ENCODE measurements at regions not wholly inside any gene's neighbourhood (a gene's known extent, or its start where the extent isn't known, plus 50 kb on each side); places are given as distances from the start of the nearest gene placed in this dataset.

DNA sequence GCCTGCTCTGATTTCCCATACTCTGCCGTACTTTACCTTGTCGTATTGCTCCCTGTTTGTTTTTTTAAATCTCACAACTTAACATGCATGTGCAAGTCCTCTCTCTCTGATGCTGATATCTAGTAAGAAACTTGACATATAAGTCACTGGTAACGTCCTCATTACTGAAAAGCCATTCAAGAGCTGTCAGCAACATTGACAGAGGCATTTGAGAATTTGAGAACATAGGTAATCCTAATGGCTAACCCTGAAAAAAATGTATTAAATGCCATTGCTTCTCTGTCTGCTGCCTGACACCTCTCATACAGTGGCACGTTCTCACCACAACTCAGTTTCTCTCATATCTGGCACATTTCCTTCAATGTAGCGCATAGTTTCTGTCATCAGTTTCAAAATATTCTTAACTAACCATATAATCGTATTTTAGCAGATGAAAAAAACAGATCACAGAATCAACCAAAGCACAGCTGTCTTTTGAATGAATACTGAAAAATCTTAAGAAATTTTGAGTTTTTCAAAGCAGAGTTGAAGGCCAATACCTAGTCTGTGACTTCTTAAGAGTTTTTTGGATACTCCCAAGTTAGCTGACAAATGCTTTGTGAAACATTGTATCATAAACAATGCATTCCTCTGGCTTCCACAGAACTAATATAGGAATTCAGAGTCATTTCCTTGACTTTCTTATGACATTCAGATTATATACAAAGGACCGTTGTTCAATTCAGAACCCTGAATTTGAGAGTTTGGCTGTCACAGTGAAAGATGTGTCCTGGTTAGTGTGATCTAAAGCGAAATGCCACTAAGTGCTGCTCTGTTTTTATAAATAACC lies 996.4 kb downstream of the C4orf33 start:
- Histone ChIP-seq H3K27ac (ENCODE audit: low read depth in 2 of 2, low read length in 2 of 2) (no peak overlapping the region), H3K27me3 (ENCODE audit: control insufficient read depth, insufficient read depth, low read length) (no peaks in the 10 kb centered on the region), H3K9ac (ENCODE audit: low read length in 3 of 3) (no peak overlapping the region), H3K36me3 (ENCODE audit: control insufficient read depth in 2 of 3, insufficient read depth in 3 of 3, low read length in 3 of 3) (no peaks in the 10 kb centered on the region), H3K4me1 (ENCODE audit: control insufficient read depth in 2 of 3, insufficient read depth in 2 of 3, low read depth in 1 of 3, low read length in 3 of 3) (no peaks in the 10 kb centered on the region), H3K9me3 (ENCODE audit: control insufficient read depth in 2 of 3, insufficient read depth in 1 of 3, low read length in 3 of 3) (no peaks in the 10 kb centered on the region), H3K4me3 (ENCODE audit: low read length in 3 of 3) (no peak overlapping the region)
- TF ChIP-seq, protein P1, sequence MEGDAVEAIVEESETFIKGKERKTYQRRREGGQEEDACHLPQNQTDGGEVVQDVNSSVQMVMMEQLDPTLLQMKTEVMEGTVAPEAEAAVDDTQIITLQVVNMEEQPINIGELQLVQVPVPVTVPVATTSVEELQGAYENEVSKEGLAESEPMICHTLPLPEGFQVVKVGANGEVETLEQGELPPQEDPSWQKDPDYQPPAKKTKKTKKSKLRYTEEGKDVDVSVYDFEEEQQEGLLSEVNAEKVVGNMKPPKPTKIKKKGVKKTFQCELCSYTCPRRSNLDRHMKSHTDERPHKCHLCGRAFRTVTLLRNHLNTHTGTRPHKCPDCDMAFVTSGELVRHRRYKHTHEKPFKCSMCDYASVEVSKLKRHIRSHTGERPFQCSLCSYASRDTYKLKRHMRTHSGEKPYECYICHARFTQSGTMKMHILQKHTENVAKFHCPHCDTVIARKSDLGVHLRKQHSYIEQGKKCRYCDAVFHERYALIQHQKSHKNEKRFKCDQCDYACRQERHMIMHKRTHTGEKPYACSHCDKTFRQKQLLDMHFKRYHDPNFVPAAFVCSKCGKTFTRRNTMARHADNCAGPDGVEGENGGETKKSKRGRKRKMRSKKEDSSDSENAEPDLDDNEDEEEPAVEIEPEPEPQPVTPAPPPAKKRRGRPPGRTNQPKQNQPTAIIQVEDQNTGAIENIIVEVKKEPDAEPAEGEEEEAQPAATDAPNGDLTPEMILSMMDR (IDR thresholded peaks at IDR 0.05; ENCODE audit: borderline replicate concordance, extremely low read depth, insufficient read depth), result no peak
- FAIRE-seq, result no peak
- DNase-seq, result no peak
- intact Hi-C loops (cut with DNase I), result no loop called here

DNA sequence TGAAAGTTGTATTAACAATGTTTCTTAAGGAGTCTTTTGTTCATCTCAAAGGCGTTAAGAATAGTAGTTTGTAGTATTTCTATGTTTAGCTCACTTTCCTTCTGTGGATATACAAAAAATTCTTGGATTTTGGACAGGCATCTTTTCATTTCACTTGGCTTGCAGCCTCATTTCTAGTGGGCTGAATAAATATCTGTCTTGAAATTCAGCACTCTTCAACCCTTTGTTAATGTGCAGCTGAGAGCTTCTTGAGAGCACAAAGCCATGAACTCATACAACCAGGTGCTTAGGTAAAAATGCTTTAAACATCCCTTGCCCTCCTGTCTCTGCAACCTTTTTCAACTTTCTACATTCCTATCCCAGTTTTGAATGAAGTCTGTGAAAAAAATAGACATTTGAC lies 1003.2 kb downstream of the C4orf33 start:
- H3K36me3 ChIP-seq (ENCODE audit: control insufficient read depth in 2 of 3, insufficient read depth in 3 of 3, low read length in 3 of 3), result no peaks in the 10 kb centered on the region
- H3K27ac ChIP-seq (ENCODE audit: low read depth in 2 of 2, low read length in 2 of 2), result no peak overlapping the region
- no peak for FAIRE-seq
- DNase-seq, result no peak
- H3K27me3 ChIP-seq (ENCODE audit: control insufficient read depth, insufficient read depth, low read length), result no peaks in the 10 kb centered on the region
- H3K9ac ChIP-seq (ENCODE audit: low read length in 3 of 3), result no peak overlapping the region
- intact Hi-C loops (cut with DNase I), result no loop called here
- no peak overlapping the region for H3K4me3 ChIP-seq (ENCODE audit: low read length in 3 of 3)
- TF ChIP-seq, protein P1 (IDR thresholded peaks at IDR 0.05; ENCODE audit: borderline replicate concordance, extremely low read depth, insufficient read depth), result no peak
- no peaks in the 10 kb centered on the region for H3K9me3 ChIP-seq (ENCODE audit: control insufficient read depth in 2 of 3, insufficient read depth in 1 of 3, low read length in 3 of 3)
- H3K4me1 ChIP-seq (ENCODE audit: control insufficient read depth in 2 of 3, insufficient read depth in 2 of 3, low read depth in 1 of 3, low read length in 3 of 3), result no peaks in the 10 kb centered on the region

DNA sequence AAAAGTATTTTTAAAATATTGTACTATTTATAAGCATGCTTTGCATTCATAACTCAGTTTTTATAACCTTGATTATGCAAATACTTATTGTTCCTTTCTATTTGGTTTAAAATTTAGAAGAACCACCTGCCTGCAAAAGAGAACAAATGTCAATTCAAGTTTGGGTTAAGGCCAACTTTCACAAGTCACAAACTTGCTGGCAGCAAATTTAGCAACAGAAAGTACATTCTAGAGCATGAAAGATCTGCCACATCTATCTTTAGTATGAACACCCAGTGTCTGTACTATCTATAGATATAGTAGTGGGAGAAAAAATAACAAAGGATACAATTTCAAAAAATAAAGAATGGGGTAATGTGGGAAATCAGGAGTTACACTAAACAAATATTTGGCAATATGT lies 1014.2 kb downstream of the C4orf33 start:
- Histone ChIP-seq H3K4me1 (ENCODE audit: control insufficient read depth in 2 of 3, insufficient read depth in 2 of 3, low read depth in 1 of 3, low read length in 3 of 3) (no peaks in the 10 kb centered on the region), H3K36me3 (ENCODE audit: control insufficient read depth in 2 of 3, insufficient read depth in 3 of 3, low read length in 3 of 3) (no peaks in the 10 kb centered on the region), H3K4me3 (ENCODE audit: low read length in 3 of 3) (no peak overlapping the region), H3K27me3 (ENCODE audit: control insufficient read depth, insufficient read depth, low read length) (no peaks in the 10 kb centered on the region), H3K9me3 (ENCODE audit: control insufficient read depth in 2 of 3, insufficient read depth in 1 of 3, low read length in 3 of 3) (no peaks in the 10 kb centered on the region), H3K27ac (ENCODE audit: low read depth in 2 of 2, low read length in 2 of 2) (no peak overlapping the region), H3K9ac (ENCODE audit: low read length in 3 of 3) (no peak overlapping the region)
- FAIRE-seq (no peak), DNase-seq (no peak)
- intact Hi-C loops (cut with DNase I), result no loop called here
- TF ChIP-seq, protein P1 (IDR thresholded peaks at IDR 0.05; ENCODE audit: borderline replicate concordance, extremely low read depth, insufficient read depth), result no peak

Data from kidney (tissue), 13 donors.